HG03060 (cell line): ENCODE measurements at regions not wholly inside any gene's neighbourhood (a gene's known extent, or its start where the extent isn't known, plus 50 kb on each side); places are given as distances from the start of the nearest gene placed in this dataset.

ENCODE experiments used
- ATAC-seq: cut with Tn5 transposase; IDR thresholded peaks from one replicate; pipeline ENCODE4 v1.9.1; 2021; ENCODE audit warnings: low read depth, moderate number of reproducible peaks; ENCODE audit not compliant: unreplicated experiment

GRCh38 chr6:9455864-9456658, 958.8 kb downstream of the TFAP2A start:
- no peak for ATAC-seq

GRCh38 chr6:9439621-9440330, 975.1 kb downstream of the TFAP2A start:
- ATAC-seq: no peak

GRCh38 chr6:9437836-9438235, 977.0 kb downstream of the TFAP2A start:
- ATAC-seq: no peak

DNA sequence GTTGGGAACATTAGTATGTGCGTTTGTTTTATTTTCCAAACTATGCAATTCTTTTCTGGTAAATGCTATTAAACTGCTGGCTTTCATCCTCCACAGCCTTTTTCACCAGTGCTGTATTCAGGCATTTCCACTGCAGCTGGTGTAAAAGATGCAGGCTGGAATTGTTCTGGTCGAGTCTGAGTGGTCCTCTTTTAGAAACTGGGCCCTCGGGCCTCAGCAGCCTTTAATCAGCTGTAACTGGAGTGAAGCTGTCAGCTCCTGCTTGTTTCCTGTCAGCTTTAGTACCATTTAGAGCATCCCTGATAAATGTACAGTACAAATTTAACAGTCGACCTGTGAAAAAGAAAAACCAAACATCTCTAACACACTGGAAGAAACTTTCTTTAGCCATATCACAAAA, 979.6 kb downstream of the TFAP2A start:
- ATAC-seq: no peak

DNA sequence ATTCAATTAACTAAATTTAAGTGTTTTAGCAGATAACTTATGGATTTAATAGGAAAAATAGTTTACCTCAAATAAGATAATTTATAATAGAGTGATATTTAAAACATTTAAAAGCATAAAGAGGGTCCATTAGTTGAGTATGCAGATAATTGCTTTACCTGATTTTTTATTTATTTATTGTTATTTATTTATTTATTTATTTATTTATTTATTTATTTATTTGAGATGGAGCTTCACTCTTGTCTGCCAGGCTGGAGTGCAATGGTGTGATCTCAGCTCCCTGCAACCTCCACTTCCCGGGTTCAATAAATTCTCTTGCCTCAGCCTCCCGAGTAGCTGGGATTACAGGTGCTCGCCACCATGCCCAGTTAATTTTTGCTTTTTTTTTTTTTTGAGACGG, 982.9 kb downstream of the TFAP2A start:
- ATAC-seq: no peak

- no peak for ATAC-seq
These were observed 986.3 kb downstream of the TFAP2A start for GRCh38 chr6:9428421-9429172.

GRCh38 chr6:9422138-9422537, 986.8 kb upstream of the SLC35B3 start:
- ATAC-seq: no peak

DNA sequence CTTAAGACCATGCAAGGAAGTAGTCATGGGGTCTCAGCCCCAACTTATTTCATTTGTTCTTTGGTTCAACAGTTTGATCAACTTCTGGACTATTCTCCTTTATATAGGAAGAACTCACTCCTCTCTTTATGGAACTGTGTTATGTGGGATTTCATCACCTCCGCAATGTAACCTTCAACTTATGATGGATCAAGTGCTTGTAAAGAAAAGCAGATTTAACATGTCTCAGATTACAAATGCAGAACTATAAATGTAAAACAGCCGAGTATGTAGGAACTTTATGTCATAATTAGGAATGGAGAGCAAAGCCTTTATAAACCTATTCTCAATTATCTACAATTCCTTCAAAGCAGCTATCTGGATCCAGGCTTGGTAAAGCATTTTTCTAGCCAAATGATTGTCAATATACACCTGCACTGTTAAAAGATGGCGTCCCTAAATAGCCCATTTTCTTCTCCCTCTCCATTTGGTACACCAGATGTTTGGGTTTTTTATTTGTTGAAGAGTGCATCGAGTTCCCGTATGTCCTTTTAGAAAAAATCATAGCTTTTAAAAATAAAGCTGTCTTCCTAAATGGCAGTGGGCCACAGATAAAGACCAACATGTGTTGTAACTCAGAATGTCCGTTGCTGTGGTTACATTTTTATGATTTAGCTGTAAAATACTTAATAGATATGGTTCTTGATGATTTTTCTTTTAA, 985.1 kb upstream of the SLC35B3 start:
- ATAC-seq: no peak

GRCh38 chr6:9417400-9417799, 982.1 kb upstream of the SLC35B3 start:
- ATAC-seq: no peak

- no peak for ATAC-seq
These were observed 977.7 kb upstream of the SLC35B3 start for GRCh38 chr6:9412951-9413559.

- no peak for ATAC-seq
These were observed 973.8 kb upstream of the SLC35B3 start for GRCh38 chr6:9409126-9409525.

DNA sequence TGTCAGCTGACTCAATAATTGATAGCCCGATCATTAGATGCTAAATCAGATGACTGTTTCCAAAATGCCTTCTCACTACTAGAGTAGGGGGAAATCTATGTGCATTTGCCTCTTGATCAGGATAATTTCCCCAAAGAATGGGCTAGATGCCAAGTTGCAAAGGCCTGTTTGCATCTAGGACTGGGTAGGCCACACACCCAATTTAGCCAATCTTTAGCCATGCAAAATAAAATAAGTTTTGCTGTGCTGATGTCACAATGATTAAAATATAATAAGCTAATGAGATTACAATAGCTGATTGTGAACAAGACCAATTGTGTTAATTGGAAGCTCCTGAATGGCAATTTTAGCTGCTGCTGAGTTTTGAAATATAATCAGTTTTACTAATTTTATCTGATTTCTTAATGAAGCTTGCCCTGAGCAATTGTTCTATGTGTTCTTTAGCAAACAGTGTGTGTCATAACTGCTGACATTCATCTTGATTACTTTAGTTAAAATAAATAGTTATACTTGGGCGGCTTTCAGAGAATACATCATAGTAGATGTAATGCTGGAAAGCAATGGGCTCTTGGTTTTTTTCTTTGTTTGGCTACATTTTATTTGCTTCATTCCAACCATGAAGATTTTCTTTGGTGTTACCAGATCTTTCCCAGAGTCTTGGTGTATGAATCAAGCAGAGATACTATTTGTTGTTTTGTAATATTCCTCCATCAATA, 973.2 kb upstream of the SLC35B3 start:
- ATAC-seq: no peak

- no peak for ATAC-seq
These were observed 970.5 kb upstream of the SLC35B3 start for GRCh38 chr6:9405825-9406224.

DNA sequence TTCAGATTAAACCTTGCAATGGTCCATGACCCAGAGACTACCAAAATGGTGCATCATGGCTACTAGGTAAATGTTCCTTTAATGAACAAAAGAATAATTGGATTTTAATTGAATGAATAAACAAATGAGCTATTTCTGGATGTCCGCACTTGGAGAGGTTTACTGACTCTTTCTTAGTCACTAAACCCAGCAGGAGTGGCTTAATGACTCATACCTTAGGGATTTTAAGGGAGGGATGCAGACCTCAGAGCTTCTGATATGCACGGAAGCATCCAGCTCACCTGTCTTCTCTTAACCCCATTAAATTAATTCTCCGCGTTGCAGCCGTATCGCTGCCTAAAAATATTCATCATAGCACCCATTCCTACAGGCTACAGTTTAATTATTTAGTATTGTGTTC, 970.0 kb upstream of the SLC35B3 start:
- no peak for ATAC-seq

DNA sequence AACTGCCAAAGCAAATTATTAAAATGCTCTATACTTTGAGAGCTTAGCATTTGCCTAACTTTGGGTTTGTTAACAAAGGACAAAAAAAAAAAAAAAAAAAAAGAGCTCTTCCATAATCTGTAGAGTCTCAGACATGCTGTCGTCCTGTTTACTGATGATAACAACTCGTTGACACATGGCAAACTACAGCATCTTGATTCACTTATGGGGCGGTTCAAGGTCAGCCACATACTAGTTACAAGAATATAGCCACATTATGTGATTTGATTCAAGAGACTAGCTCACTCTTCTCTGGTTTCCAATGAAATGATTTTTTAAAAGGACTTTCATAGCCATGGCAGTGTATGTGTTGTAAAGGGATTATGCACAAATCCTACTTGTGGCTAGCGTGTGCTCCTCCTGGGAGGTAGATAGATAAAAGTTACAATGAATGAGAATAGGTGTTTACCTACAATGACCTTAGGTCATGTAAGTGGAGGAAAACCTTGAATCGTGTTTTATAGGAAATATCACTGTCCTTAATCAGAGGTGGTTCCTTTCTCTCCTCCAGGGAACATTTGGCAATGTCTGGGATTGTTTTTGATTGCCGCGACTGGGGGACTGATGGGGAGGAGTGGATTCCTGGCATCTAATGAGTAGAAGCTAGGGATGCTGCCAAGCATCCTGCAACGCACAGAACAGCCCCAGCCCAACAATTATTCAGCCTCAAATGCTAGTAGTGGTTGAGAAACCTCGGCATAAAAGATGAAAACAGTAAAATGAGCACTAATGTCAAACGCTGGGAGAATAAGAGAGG, 969.2 kb upstream of the SLC35B3 start:
- ATAC-seq: no peak

GRCh38 chr6:9403736-9404135, 968.4 kb upstream of the SLC35B3 start:
- no peak for ATAC-seq

GRCh38 chr6:9401960-9402359, 966.6 kb upstream of the SLC35B3 start:
- ATAC-seq: no peak

- ATAC-seq: no peak
These were observed 964.6 kb upstream of the SLC35B3 start for GRCh38 chr6:9399916-9400315.

DNA sequence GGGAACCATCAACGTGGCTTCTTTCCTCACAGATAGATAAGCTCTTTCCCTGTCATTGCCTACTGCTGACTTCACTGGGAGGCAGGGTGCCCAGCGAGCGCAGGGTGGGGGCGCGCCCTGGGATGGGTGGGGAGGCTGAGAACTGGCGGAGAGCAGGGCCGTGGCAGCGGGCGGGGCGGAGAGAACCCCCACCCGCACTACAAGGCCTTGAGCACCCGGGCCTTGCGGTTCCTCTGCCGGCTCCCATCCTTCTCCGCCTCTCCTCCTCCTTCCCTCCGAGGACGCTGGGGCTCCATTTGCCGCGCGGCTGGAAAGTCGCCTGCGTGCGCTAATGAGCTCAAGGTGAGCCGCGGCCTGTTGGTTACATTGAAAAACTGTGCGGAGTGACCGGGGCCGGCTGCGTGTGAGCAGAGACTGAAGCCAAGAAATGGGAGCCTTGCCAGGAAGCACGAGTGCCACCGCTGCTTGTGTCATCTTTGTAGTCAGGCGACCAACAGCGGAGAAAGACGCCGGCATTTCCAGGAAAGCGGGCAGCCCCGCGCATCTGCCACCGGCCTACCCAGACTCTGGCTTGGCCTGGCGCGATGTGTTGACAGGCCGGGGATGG, 963.5 kb upstream of the SLC35B3 start:
- no peak for ATAC-seq
